Epithelial cell of proximal tubule (primary cell): ENCODE measurements at regions not wholly inside any gene's neighbourhood (a gene's known extent, or its start where the extent isn't known, plus 50 kb on each side); places are given as distances from the start of the nearest gene placed in this dataset.

ENCODE experiments used
- DNase-seq: peaks from one replicate; pipeline ENCODE4 v3.0.0-alpha.2; 2011; ENCODE audit warnings: low read depth
- H3K4me3 ChIP-seq: 2 replicates; pipeline ENCODE4 v1.5.1; 2011; ENCODE audit warnings: low read depth, mild to moderate bottlenecking, low read length
- TF ChIP-seq, protein P1 (sequence below): conservative IDR thresholded peaks from 2 replicates; pipeline ENCODE4 v1.5.1; 2012; ENCODE audit warnings: low read depth, mild to moderate bottlenecking, low read length

DNA sequence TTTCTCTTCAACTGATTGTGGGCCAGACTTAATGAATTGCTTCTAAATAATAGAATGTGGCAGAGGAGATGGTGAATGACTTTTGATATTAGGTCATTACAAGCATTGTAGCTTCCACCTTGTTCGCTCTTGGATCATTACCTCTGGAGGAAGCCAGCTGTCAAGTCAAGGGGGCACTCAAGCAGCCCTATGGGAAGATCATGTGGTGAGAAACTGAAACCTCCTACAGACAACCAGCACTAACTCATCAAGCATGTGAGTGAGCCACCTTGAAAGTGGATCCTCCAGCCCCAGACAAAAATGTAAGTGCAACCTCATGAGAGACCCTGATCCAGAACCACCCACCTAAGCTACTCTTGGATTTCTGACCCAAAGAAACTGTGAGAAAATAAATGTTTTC lies 109.8 kb upstream of the TBC1D5 start:
- no peak for DNase-seq
- TF ChIP-seq, protein P1, sequence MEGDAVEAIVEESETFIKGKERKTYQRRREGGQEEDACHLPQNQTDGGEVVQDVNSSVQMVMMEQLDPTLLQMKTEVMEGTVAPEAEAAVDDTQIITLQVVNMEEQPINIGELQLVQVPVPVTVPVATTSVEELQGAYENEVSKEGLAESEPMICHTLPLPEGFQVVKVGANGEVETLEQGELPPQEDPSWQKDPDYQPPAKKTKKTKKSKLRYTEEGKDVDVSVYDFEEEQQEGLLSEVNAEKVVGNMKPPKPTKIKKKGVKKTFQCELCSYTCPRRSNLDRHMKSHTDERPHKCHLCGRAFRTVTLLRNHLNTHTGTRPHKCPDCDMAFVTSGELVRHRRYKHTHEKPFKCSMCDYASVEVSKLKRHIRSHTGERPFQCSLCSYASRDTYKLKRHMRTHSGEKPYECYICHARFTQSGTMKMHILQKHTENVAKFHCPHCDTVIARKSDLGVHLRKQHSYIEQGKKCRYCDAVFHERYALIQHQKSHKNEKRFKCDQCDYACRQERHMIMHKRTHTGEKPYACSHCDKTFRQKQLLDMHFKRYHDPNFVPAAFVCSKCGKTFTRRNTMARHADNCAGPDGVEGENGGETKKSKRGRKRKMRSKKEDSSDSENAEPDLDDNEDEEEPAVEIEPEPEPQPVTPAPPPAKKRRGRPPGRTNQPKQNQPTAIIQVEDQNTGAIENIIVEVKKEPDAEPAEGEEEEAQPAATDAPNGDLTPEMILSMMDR = no peak
- no peak overlapping the region for H3K4me3 ChIP-seq

DNA sequence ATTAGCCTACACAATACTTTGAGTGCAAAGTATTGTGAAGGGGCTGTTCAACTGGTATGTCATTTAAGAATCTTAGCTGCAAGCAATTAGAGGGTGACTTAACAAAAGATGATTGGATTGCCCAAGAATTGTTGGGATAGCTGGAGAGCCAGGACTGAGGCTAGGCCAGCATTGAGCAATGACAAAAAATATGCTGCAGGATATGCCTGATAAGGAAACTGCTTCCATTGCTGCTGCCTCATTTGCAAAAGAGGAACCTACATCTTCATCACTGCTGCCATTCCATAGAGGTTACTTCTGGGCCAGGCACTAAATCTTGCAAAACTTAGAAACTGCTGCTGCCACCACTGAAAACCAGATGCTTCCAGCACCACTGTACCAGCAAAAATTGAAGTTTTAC lies 108.0 kb upstream of the TBC1D5 start:
- no peak overlapping the region for H3K4me3 ChIP-seq
- TF ChIP-seq, protein P1 = no peak
- no peak for DNase-seq

DNA sequence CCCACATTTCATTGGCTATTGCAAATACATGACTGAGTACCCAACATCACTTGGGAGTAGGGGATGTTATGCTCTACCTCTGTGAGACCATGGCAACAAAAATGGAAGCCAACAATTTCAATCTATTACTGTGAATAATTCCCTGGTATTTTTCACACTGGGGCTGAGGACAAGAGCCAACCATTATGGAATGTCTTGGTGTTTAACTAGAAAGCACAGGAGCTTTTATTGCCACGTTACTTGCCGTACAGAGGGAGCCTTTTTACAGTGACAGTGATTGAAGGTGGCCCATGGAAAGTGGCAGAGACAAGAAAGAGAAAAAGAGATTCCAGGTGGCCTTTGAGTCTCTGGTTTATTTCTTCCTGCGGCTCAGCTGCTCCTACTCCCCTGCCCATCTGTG lies 105.7 kb upstream of the TBC1D5 start:
- TF ChIP-seq, protein P1 = no peak
- no peak overlapping the region for H3K4me3 ChIP-seq
- no peak for DNase-seq

DNA sequence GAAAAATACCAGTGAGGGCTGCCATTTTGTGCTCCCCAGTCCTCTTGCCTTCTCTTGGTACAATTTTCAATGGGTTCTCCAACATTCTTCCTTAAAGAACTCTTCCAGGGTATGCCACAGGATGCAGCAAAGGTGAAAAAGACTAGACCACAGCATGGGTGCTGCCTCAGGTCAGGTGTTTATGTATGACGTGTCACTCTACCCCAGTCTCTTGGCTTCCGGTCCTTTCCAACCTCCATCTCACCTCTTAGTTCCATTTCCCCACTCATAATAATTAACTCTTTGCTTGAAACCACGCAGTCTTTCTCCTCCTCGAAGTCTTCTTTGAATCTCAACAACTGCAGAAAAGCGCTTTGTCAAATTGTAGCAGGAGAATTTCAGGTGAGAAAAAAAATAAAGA lies 104.7 kb upstream of the TBC1D5 start:
- DNase-seq = no peak
- H3K4me3 ChIP-seq = no peak overlapping the region
- TF ChIP-seq, protein P1 = no peak

DNA sequence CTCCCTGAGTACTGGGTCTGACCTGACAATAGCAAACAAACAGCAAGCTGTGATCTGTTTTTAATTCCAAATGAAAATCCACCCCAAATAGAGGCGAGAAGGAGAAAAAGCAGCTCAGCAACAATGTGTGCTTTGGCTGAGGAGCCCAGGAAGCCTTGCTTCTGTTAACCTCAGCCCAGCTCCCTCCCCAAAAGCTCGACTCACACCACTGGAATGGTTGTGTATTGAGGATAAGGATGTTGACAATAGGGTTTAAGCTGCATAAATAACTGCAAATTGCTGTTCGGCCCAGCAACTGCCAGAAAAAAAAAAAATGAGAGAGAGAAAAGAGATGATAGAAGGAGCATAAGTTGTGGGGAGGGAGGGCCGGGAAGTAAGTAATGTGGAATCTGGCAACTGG lies 104.0 kb upstream of the TBC1D5 start:
- DNase-seq = no peak
- TF ChIP-seq, protein P1 = no peak
- H3K4me3 ChIP-seq = no peak overlapping the region

DNA sequence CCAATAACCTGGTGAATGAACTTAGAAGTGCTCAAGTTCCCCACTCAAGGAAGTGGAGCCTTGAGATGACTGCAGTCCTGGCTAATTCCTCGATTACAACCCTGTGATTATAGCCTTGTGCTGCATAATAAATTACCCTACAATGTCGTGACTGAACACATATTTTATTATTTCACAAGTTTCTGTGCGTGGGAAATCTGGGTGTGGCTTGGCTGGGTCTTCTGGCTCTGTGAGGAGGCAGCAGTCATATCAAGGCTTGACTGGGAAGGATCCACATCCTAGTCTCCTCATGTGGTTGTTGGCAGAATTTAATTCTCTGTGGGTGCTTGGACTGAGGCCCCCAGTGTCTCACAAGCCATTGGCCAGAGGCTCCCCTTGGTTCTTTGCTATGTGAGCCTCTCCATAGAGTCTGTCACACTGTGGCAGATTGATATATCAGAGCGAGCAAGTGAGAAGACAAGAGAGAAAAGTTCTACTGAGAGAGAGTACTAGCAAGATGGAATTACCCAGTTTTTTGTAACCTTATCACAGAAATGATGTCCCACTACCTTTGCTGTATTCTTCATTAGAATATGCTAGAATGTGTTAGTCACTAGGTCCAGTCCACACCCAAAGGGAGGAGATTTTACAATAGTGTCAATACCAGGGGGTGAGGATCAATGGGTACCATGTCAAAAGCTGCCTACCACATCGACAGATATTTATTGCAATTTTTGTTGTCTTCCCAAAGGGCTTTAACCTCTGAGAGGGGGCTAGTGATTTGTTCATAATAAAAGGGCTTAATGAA lies 102.8 kb upstream of the TBC1D5 start:
- no peak for DNase-seq
- H3K4me3 ChIP-seq = no peak overlapping the region
- TF ChIP-seq, protein P1 = no peak

DNA sequence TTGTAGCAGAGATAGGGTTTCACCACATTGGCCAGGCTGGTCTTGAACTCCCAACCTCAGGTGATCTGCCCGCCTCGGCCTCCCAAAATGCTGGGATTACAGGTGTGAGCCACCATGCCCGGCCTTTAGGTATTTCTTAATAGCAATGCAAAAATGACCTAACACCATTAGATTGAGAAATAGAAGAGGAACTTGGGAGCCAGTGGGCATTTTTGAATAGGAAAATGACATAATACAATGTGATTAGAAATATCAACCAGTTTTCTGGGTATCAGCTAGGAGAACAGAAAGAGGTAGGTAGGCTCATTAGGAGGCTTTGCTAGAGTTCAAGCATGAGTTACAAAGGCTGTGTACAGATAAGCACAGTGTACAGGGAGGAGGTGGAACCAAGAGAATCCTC lies 101.8 kb upstream of the TBC1D5 start:
- H3K4me3 ChIP-seq = no peak overlapping the region
- TF ChIP-seq, protein P1 = no peak
- DNase-seq = no peak
